K562 (cell line): ENCODE measurements at regions not wholly inside any gene's neighbourhood (a gene's known extent, or its start where the extent isn't known, plus 50 kb on each side); places are given as distances from the start of the nearest gene placed in this dataset.

Experiments
- CBFA2T2 ChIP-seq: fragments of 450-650 bp; conservative IDR thresholded peaks from 2 replicates; pipeline ENCODE4 v1.6.1; 2017; ENCODE audit warnings: mild to moderate bottlenecking
- ERF ChIP-seq: fragments of 450-650 bp; formaldehyde crosslinking; IDR thresholded peaks from 2 replicates; pipeline ENCODE4 v1.4.0; 2020; ENCODE audit warnings: mild to moderate bottlenecking, mixed read lengths
- FIP1L1 ChIP-seq: fragments of 200-400 bp; formaldehyde crosslinking; IDR thresholded peaks from 2 replicates; pipeline ENCODE4 v1.6.1; 2018; ENCODE audit warnings: mild to moderate bottlenecking, low read depth, low read length; ENCODE audit not compliant: poor library complexity, severe bottlenecking
- FOXK2 ChIP-seq, 2 experiments: fragments of 450-650 bp; IDR thresholded peaks in 1 of 2; conservative IDR thresholded peaks in 1 of 2; 2 replicates each; pipeline ENCODE4 v1.6.1; 2016; ENCODE audit warnings: low read depth in 2 of 2, mild to moderate bottlenecking in 1 of 2
- JUNB ChIP-seq: fragments of 450-650 bp; formaldehyde crosslinking; conservative IDR thresholded peaks from 2 replicates; pipeline ENCODE4 v1.4.0; 2020; ENCODE audit warnings: mild to moderate bottlenecking
- MGA ChIP-seq: fragments of 450-650 bp; IDR thresholded peaks from 2 replicates; pipeline ENCODE4 v1.6.1; 2016; ENCODE audit warnings: mild to moderate bottlenecking, moderate library complexity
- MIER1 ChIP-seq: fragments of 450-650 bp; IDR thresholded peaks from 2 replicates; pipeline ENCODE4 v1.6.1; 2016; ENCODE audit warnings: antibody characterized with exemption, mild to moderate bottlenecking, low read depth
- MLLT1 ChIP-seq, 2 experiments: fragments of 450-650 bp; IDR thresholded peaks; 2 replicates each; pipeline ENCODE4 v1.6.1; 2016
- NBN ChIP-seq: fragments of 450-650 bp; IDR thresholded peaks from 2 replicates; pipeline ENCODE4 v1.6.1; 2016; ENCODE audit warnings: low read depth, mild to moderate bottlenecking
- NR4A1 ChIP-seq, 2 experiments: fragments of 250-450 bp in 1 of 2; fragments of 450-650 bp in 1 of 2; sonication (Bioruptor Pico) in 1 of 2; IDR thresholded peaks; 2 replicates each; pipeline versions ENCODE4 v1.4.0 to v1.6.1; 2016 to 2020; ENCODE audit warnings: mild to moderate bottlenecking in 2 of 2, missing compliant biosample characterization in 1 of 2, missing genetic modification characterization in 1 of 2, moderate library complexity in 1 of 2
- NUFIP1 ChIP-seq: fragments of 450-650 bp; IDR thresholded peaks from 2 replicates; pipeline ENCODE4 v1.6.1; 2018; ENCODE audit not compliant: partially characterized antibody
- TAF15 ChIP-seq: fragments of 200-400 bp; formaldehyde crosslinking; IDR thresholded peaks from 2 replicates; pipeline ENCODE4 v1.6.1; 2017; ENCODE audit warnings: mild to moderate bottlenecking, low read depth, low read length, moderate library complexity
- THRAP3 ChIP-seq: fragments of 450-650 bp; IDR thresholded peaks from 2 replicates; pipeline ENCODE4 v1.6.1; 2016; ENCODE audit warnings: mild to moderate bottlenecking, inconsistent platforms, borderline replicate concordance
- ZNF24 ChIP-seq: fragments of 450-650 bp; IDR thresholded peaks from 2 replicates; pipeline ENCODE4 v1.6.1; 2016
- ZNF311 ChIP-seq: fragments of 250-450 bp; sonication (Bioruptor Pico); IDR thresholded peaks from 2 replicates; pipeline ENCODE4 v1.4.0; 2020; ENCODE audit warnings: mild to moderate bottlenecking, moderate library complexity
- ZNF76 ChIP-seq: fragments of 250-450 bp; sonication (Bioruptor Pico); IDR thresholded peaks from 2 replicates; pipeline ENCODE4 v1.4.0; 2020; ENCODE audit warnings: mild to moderate bottlenecking, moderate library complexity, borderline replicate concordance

GRCh38 chr12:33588725-33589405 is 149.2 kb upstream of the SYT10 start (continued):
- TF ChIP-seq MLLT1 (IDR thresholded peaks at IDR 0.05), result peak; percentile 4 to 93; a peak in 3 of 4 replicates
- no peak for TF ChIP-seq NBN
- 0 out of 4 replicates have a peak, but pooled peaks of 1 of the 2 experiments have one; percentile 11 for TF ChIP-seq FOXK2 (conservative IDR thresholded peaks at IDR 0.05 in 1 of 2, IDR thresholded peaks at IDR 0.05 in 1 of 2; ENCODE audit: low read depth in 2 of 2)
- no peak for TF ChIP-seq MIER1
- peak; percentile 30; the same call in 1 of the 2 replicates for TF ChIP-seq ZNF311 (CRISPR knock-in tag)
- TF ChIP-seq MGA, result peak; percentile 42; the same call in 1 of the 2 replicates
- TF ChIP-seq ZNF24, result no peak
- no peak for TF ChIP-seq FIP1L1
- no peak for TF ChIP-seq NR4A1 (CRISPR knock-in tag; IDR thresholded peaks at IDR 0.05)
- TF ChIP-seq NR4A1 (tag; IDR thresholded peaks at IDR 0.05), result 0 out of 2 replicates have a peak, but pooled peaks have one; percentile 60
- TF ChIP-seq JUNB, result no peak
- no peak for TF ChIP-seq THRAP3
- TF ChIP-seq NUFIP1, result peak; percentile 22
- TF ChIP-seq ZNF76 (CRISPR knock-in tag), result 0 out of 2 replicates have a peak, but pooled peaks have one; percentile 25
- TF ChIP-seq ERF (CRISPR knock-in tag), result peak; percentile 81; the same call in 1 of the 2 replicates
- TF ChIP-seq CBFA2T2, result no peak
- no peak for TF ChIP-seq TAF15
